ENCODE measurements at regions not wholly inside any gene's neighbourhood (a gene's known extent, or its start where the extent isn't known, plus 50 kb on each side); places are given as distances from the start of the nearest gene placed in this dataset.

DNA sequence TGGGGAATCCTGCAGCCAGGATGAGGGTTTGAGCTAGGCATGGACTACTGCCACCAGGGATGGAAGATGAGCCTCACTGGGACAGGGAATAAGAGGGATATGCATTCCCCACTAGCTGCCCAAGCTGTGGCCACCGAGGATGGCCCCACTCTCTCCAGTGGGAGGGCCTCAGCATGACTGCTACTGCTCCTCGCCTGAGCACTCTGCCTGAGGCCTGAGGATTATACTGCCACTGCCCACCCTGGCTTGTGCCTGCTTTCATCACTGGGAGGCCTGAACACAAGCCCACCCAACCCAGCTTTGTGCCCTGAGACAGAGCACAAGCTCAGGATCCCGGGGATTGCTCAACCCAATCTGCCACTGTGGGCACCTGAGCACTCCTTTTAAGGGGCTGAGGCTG is 425.6 kb downstream of the RASEF start:
- no peak for DNase-seq (ENCODE audit: low spot score)

DNA sequence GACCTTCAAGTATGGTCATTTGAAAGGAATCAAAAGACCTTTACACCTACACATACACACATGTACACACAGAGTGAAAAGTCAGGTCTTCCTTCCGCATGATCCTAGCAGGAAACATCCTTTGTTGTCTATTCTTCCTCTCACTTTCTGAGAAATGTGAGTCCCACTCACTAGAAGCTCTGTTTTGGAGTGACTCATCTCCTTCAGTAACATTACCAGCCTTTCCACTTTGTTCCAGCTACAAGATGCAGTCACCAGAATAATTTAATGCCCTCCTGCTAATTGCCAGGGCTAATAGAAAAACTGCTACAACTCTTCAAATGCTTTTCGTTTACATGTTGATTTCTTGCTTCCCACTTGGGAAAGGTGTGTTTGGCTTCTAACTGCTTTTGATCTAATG is 417.3 kb downstream of the RASEF start:
- no peak for DNase-seq (ENCODE audit: low spot score)

DNA sequence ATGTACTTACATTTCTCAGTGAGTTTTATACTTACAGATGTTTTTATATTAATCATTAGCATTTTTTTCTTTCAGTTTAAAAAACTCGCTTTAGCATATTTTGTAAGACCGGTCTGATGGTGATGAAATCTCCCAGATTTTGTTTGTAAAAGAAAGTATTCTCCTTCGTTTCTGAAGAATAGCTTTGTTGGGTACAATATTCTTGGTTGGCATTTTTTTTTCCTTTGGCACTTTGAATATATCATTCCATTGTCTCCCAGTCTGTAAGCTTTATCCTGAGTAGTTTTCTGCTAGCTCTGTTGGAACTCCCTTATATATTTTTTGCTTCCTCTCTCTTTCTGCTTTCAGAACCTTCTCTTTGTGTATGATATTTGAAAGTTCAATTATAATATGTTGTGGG is 412.6 kb downstream of the RASEF start:
- DNase-seq (ENCODE audit: low spot score) = no peak

DNA sequence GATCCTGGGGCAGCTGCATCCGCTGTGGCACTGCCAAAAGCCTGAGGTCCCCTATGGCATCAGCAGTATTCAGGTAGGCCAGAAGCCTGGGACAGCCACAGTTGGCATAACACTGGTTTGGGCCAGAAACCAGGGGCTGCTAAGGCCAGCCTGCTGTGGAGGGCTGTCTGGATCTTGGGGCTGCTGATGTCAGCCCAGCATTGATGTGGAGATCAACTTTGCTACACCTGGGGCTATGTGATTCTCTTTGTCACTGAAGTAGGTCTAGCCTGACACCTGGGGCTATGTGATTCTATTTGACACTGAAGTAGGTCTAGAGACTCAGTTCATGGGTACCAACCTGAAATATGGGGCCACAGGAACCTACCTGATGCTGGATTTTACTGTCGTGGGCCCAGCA is 411.5 kb downstream of the RASEF start:
- DNase-seq (ENCODE audit: low spot score) = no peak

DNA sequence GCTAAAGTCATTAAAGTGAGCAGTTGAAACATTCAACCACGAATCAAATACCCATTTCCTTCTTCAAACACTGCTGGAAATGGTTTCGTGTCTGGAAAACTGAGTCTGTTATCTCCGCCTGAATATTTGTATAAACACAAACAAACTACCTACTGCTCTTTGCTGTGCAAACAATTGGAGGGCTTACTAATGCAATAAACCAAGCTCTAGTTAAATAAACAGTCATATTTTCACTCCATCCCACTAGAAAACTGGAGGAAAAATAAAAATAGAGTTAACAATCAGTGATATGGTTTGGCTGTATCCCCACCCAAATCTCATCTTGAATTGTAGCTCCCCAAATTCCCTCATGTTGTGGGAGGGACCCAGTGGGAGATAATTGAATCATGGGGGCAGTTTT is 397.6 kb downstream of the RASEF start:
- no peak for DNase-seq (ENCODE audit: low spot score)

DNA sequence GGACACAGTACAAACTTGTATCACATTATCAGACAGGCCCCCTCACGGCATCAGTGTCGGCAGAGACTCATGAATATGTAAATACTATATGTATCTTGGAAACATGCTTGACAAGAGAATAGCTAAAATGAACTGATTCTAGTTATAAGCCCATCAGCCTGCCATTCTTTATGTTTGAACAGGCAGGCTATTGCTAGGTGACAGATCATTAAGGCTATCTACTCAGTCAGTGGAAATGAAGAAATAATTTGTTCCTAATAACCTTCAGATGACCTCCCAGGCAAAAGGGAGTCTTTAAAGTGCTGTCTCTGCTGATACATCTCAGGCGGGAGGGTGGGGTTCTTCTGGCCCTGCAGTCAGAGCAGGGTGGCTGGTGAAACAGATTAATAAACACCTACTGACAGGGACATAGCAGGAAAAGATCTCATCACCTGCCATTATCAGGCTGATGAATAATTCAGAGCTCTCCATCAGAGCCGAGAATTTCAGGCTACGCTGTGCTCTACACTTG is 394.2 kb downstream of the RASEF start:
- DNase-seq (ENCODE audit: low spot score) = no peak

DNA sequence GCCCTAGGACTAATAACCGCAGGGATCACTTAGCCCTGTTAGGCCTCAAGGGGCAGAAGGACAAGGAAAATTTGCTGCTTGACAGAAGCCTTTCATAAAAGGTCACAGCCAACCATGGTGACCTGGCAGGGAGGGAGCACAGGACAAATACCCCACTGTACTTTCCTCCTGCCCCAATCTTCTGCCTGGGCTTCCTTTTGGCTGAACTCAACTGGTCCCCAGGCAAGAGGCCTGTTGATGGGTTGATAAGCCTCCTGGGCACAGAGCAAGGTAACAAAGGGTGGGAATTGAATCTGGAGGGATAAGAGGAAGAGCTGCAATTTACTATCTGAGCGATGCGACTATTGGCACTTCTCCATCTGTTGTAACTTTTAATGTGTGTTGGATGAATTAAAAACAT is 392.9 kb downstream of the RASEF start:
- no peak for DNase-seq (ENCODE audit: low spot score)

DNA sequence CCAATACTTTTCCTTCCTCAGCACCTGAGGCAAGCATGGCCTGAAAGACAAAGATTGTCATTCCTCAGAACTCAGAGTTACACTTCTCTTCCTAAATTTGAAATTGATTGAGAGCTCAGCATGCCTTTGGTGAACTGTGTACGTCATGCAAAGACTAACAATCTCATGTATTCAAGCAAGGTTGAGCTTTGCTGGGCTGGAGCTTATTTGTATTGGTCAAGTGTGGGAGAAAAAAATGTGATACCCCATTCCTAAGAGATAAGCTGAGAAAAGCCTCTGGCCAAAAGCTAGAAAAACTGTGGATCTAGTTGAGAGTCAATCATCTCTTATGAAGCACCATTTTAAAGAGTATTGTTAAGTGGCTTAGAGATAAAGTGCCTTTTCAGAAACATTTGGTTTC is 392.2 kb downstream of the RASEF start:
- no peak for DNase-seq (ENCODE audit: low spot score)

DNA sequence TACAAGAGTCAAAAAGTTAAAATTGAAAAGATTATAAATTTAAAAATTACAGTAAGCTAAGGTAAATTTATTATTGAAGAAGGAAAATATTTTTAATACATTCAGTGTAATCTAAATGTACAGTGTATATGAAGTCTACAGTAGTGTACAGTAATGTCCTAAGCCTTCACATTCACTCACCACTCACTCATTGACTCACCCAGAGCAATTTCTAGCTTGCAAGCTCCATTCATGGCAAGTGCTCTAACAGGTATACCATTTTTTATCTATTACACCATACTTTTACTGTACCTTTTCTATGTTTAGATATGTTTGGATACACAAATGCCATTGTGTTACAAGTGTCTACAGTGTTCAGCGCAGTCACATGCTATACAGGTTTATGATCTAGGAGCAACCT is 389.7 kb downstream of the RASEF start:
- DNase-seq (ENCODE audit: low spot score) = no peak

DNA sequence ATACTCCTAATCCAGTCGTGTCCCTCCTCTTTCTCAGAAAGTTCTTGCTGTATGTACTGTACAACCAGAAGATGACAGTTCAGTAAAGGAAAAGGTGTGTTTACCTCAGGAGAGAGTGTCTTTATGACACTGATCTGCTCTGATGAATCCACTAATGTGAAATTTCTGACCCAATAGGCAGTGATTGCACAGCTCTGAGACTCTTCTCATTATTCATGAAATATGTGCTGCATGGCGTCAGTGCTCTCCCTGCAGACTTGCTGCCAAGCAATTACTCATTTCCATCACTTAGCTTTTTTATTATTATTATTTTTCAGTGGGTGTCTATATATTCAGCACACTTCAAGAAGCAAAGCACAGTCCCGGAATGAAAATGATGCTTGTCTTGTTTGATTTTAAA is 389.0 kb downstream of the RASEF start:
- DNase-seq (ENCODE audit: low spot score) = no peak

DNA sequence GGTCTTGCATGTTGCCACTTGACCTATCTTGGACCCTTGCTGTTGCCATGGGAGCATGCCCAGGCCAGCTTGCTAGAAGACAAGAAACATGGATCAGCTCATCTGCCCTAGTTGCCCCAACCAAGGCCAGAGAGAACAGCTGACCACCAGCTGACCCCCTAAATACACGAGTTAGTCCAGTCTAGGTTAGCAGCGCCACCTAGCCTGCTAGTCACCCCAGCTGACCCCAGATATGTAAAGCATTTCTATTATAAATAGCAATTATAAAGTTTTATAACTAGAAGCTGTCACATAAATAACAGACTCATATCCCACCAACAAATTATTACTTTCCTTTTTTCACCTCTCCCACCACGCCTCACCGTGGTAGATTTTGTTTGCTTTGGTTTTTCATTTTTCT is 387.8 kb downstream of the RASEF start:
- no peak for DNase-seq (ENCODE audit: low spot score)

DNA sequence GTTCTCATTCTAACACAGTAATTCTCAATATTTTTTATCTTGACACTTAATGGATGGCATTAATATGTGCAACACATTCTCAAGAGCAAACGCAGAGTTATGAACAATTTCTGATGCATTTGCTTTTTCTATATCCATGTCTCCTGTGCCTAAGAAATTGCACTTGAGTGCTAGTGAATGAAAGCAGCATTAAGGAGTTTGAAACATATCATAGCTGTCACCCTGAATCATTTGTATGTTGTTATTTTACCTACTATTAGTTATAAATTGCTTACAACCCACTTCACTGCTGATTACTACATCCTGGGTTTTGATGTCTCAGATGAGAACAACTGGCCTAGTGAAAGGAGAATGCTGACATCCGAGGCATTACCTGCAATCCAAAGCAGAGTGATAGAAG is 387.3 kb downstream of the RASEF start:
- no peak for DNase-seq (ENCODE audit: low spot score)

DNA sequence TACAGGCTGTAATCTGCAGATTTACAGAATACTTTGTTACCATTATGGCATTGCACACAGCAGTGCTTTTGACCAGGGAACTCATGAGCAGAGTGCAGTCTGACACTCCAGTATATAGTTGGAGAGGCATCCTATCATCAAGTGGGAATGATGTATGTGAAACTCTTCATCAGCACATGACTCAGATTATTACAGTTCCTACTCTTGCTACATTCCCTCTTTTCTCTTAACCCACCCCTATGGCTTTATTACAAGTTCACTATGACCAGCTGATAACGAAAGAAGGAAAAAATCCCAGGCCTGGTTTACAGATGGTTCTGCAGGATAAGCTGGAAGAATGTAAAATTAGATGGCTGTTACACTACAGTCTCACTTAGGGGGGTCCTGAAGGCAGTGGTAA is 385.9 kb downstream of the RASEF start:
- DNase-seq (ENCODE audit: low spot score) = no peak

DNA sequence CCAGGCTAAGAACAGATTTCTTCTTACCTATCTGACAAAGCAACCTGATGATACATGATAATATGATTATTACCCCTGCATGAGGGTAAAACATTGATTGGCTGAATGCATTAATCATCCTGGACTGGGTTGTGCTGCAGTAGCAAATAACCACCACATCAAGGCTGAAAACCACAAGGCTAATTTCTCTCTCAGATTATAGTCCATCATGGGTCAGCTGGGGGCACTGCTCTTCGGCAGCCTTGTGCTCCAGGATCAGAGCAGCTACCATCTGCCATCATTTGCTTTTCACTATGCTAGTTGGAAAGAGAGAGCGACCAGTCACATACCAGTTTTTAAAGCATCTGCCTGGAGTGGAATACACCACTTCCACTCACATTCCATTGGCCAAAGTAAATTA is 383.5 kb downstream of the RASEF start:
- no peak for DNase-seq (ENCODE audit: low spot score)

DNA sequence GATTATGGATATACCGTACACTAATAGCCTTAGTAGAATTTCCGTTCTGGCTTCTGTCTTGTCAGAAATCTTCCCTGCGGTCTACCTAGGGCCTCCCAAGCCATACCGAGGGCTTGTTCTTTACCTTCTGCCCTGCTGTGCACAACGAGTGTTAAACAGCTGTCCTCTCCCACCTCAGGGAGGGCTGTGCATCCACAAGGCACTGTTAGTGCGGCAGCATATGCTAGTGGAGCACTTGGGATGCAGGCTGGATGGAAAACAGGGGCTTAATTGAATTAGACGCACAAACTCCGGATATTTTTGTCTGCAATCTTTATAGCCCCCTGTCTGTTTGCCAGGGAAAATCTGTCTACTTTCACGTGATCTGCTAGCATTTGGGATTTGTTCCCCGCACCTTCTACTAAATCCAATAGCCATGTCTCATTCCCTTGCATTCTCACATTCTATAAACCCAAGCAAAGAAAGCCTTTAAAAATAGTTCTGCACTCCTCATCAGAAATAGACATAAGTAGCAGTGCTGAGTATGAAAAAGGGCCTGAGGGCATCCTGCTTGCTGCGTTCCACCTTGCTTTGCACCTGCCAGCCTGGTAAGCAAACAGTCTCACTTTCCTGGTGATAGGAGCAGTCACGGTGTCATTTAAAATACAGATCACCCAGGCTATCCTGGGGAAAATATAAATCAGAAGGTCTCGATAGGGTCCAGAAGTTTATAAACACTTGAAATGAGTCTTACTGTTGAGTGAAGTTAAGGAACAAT is 382.6 kb downstream of the RASEF start:
- DNase-seq (ENCODE audit: low spot score) = no peak

DNA sequence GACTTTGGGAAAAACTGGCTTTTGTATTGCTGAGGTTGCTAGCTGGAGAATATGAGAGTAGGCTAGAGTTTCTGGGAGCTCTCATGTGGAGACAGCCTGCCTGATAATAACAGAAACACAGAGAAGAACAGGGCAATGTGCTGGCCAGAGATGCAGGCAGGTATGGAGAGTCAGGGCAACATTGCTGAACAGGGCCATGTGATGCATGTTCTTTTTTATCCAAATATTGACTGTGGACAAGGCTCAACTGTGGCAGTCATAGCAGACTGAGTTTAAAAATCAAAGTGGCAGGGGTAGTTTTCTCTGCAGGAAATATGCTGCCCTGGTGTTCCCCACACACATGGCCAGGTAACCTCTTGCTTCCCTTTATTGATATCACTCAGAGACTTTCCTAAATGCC is 381.1 kb downstream of the RASEF start:
- DNase-seq (ENCODE audit: low spot score) = no peak

DNA sequence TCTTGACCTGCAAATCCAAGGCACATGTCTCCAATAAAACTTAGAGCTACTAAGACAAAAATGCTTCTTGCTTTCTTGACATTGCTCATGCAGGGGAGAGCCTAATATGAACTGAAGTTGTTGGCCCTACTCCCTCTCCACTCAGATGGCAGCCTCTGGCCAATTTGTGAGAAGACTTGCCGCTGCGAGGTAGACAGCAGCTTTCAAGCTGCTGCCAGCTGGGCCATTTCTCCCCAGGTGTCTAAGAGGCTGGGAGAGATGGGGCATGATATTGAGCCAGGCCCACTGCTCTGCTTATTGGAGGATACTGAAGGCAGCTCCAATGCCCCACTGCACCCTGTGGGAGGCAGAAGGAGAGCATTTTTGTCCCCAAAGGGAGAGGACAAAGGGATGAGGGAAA is 380.5 kb downstream of the RASEF start:
- DNase-seq (ENCODE audit: low spot score) = no peak

DNA sequence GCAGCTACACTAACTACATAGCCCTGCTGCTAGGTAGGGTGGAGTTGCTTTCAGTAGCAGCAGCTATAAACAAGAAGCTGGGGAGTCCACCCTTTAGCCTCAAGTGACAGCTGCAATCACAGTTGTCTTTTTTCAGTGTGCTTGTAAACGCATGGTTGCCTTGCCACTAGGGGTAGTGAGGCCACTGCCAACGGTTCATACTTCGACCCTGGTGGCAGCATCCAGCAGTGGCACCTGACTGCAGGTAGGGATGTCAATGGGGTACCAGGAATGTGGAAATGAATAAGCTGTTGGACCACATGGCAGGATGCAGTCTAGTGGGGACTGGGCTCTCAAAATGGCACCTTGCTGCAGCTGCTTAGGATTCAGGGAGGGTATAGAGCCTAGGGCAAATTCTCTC is 367.2 kb downstream of the RASEF start:
- no peak for DNase-seq (ENCODE audit: low spot score)

DNA sequence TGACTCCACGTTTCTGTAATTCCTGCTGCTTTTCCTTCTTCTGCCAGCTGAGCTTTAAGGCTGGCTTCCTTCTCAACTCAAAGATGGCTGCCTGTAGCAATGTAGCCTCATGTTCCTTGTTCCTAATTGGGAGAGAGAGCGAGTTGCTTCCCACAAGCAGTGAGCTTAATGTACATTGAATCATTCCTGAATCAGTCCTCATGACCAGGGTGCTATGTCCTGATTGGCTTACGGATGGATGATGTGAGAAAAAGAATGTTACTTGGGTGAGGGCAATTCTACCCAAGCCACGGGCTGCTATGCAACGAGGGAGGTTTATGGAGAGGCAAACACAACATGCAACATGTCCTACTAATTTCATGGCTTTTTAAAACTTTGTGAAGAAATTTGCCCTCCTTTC is 356.2 kb downstream of the RASEF start:
- DNase-seq (ENCODE audit: low spot score) = no peak

DNA sequence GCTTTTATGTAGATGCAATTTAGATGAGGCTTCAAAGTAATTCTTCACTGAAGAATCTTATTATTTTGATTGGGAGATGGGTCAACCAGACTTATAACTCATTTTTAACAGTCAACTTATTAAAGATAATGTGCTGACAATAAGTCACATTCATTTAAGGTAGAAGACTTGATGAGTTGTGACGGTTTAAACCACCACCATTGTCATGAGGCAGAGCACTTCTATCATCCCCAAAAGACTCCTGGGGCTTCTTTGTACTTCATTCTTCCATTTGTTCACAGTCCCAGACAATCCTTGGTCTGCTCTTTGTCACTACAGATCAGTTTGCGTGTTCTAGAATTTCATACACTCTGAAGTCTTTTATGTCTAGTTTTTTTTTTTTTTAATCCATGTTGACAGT is 346.1 kb downstream of the RASEF start:
- DNase-seq (ENCODE audit: low spot score) = no peak

DNA sequence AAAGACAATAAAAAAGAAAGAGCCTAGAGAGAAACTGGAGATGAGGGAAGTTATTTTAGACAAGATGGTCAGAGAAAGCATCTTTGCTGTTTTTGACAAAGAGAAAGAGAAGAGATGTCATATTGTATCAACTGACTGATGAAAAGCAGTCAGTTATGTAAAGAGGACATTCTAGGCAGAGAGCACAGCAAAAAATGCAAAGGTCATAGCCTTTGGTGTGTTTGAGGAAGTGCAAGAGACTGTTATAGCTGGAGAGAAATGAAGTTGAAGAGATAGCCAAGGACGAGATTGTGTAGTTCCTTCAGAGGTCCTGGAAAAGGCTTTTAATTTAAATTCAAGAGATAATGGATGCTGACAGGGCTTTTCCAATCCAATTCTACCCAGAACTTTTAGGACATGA is 342.4 kb downstream of the RASEF start:
- DNase-seq (ENCODE audit: low spot score) = no peak

DNA sequence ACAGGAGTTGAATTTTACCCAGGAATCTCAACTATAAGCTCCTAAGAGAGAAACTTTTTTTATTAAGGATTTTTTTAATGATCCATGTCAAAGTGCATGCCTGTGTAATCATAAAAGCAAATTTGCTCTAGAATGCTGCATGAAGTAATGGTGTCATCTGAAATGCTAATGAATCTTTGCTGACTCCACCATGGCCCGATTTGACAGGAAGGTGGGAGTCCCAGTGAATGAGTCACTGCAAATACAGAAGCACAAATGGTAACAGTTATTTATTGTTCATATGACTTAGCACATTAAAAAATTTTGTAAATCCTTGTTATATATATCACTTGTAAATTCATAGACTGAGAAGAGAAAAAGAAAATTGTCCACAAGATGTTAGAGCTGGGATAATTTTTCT is 341.3 kb downstream of the RASEF start:
- DNase-seq (ENCODE audit: low spot score) = no peak

DNA sequence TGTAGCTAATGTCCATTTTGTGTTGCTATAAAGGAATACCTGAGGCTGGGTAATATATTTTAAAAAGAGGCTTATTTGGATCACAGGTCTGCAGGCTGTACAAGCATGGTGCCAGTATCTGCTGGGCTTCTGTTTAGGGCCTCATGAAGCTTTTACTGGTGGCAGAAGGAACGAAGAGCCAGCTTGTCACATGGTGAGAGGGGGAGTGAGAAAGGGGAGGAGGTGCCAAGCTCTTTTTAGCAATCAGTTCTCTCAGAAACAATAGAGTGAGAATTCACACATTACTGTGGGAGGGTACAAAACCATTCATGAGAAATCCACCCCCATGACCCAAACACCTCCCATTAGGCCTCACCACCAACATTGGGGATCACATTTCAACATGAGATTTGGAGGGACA is 340.9 kb downstream of the RASEF start:
- DNase-seq (ENCODE audit: low spot score) = no peak

DNA sequence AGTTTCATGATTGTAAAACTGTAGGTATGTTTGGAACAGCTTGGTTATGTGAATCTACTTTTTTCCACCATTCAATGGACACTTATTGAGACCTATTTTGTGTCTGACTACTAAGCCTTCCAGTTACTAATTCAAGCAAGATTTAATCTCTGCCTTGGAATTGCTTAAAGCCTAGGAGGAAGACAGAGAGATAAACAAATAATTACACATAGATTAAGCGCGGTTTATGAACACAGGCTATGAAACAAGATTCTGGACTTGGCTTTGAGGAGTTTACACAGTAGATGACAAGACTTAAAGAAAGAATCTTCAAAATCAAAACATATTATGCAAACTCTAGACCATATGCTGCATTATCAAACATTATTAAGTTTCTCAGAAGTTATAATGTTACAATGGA is 340.4 kb downstream of the RASEF start:
- no peak for DNase-seq (ENCODE audit: low spot score)

Data from CD4-positive, alpha-beta T cell treated with Interleukin-15 for 4 hours (primary cell).